SK-N-SH (cell line): ENCODE measurements at regions not wholly inside any gene's neighbourhood (a gene's known extent, or its start where the extent isn't known, plus 50 kb on each side); places are given as distances from the start of the nearest gene placed in this dataset.

Experiments used
- CTCF ChIA-PET: fragments of 300-600, 350-600 bp; formaldehyde crosslinking; extraction: SDS; loops from one replicate; lab custom pipeline; 2021; lab: Yijun Ruan, JAX
- POLR2A ChIA-PET: fragments of 350-600 bp; sonication (Branson Sonifier 250); formaldehyde crosslinking; extraction: SDS; loops from one replicate; lab custom pipeline; 2020; ENCODE audit warnings: antibody characterized with exemption, inconsistent platforms; lab: Yijun Ruan, JAX
- DNase-seq: peaks from one replicate; pipeline ENCODE4 v3.0.0; 2012
- H2AFZ ChIP-seq: fragments of 200-600 bp; sonication (generic); 2 replicates; pipeline ENCODE4 v1.8.1; 2016; ENCODE audit warnings: antibody characterized with exemption, mild to moderate bottlenecking, low read depth
- H3F3A ChIP-seq: fragments of 200-600 bp; sonication (generic); replicated peaks from 2 replicates; pipeline ENCODE3; 2016; ENCODE audit warnings: antibody characterized with exemption, mild to moderate bottlenecking; ENCODE audit not compliant: insufficient read depth
- H3K27ac ChIP-seq, 2 experiments: fragments of 200-500 bp in 1 of 2; fragments of 200-600 bp in 1 of 2; sonication (Bioruptor generic) in 1 of 2; sonication (generic), shearing (Covaris generic) in 1 of 2; 2 replicates each; pipeline versions ENCODE4 v1.5.1 to v1.6.1; 2014 to 2016; ENCODE audit warnings: low read depth in 2 of 2, inconsistent platforms in 1 of 2, low read length in 1 of 2, mild to moderate bottlenecking in 1 of 2, mixed read lengths in 1 of 2
- H3K27me3 ChIP-seq: fragments of 200-600 bp; sonication (generic), shearing (Covaris generic); 2 replicates; pipeline ENCODE4 v1.6.1; 2016; ENCODE audit warnings: mixed run types; ENCODE audit not compliant: insufficient read depth
- H3K36me3 ChIP-seq, 2 experiments: fragments of 200-500 bp in 1 of 2; fragments of 200-600 bp in 1 of 2; sonication (Bioruptor generic) in 1 of 2; sonication (generic) in 1 of 2; replicated peaks in 1 of 2; 2 replicates each; pipeline versions ENCODE3 to v1.5.1; 2014 to 2016; ENCODE audit warnings: low read length in 1 of 2, mild to moderate bottlenecking in 1 of 2; ENCODE audit not compliant: insufficient read depth in 2 of 2, control insufficient read depth in 1 of 2
- H3K4me1 ChIP-seq, 2 experiments: fragments of 200-500 bp in 1 of 2; fragments of 200-600 bp in 1 of 2; sonication (Bioruptor generic) in 1 of 2; sonication (generic), shearing (Covaris generic) in 1 of 2; 2 replicates each; pipeline versions ENCODE4 v1.5.1 to v1.6.1; 2014 to 2016; ENCODE audit warnings: low read depth in 1 of 2, low read length in 1 of 2, mixed run types in 1 of 2; ENCODE audit not compliant: insufficient read depth in 2 of 2, control insufficient read depth in 1 of 2
- H3K4me2 ChIP-seq: fragments of 200-600 bp; sonication (generic), shearing (Covaris generic); 2 replicates; pipeline ENCODE4 v1.6.1; 2017; ENCODE audit warnings: mixed run types
- H3K4me3 ChIP-seq, 2 experiments: fragments of 200-500 bp in 1 of 2; fragments of 200-600 bp in 1 of 2; sonication (Bioruptor generic) in 1 of 2; sonication (generic), shearing (Covaris generic) in 1 of 2; 2 replicates each; pipeline versions ENCODE4 v1.5.1 to v1.8.1; 2014 to 2016; ENCODE audit warnings: low read depth in 2 of 2, inconsistent platforms in 1 of 2, low read length in 1 of 2, mild to moderate bottlenecking in 1 of 2, mixed read lengths in 1 of 2, moderate library complexity in 1 of 2
- H3K79me2 ChIP-seq: fragments of 200-600 bp; sonication (generic); 2 replicates; pipeline ENCODE4 v1.8.1; 2017; ENCODE audit warnings: mild to moderate bottlenecking; ENCODE audit not compliant: insufficient read depth
- H3K9ac ChIP-seq: fragments of 200-600 bp; sonication (generic); 2 replicates; pipeline ENCODE4 v1.6.1; 2017; ENCODE audit warnings: mixed run types
- H3K9me2 ChIP-seq: fragments of 200-600 bp; sonication (generic); 2 replicates; pipeline ENCODE4 v1.6.1; 2017; ENCODE audit warnings: mixed run types
- H3K9me3 ChIP-seq: fragments of 200-600 bp; sonication (generic); 2 replicates; pipeline ENCODE4 v1.6.1; 2017; ENCODE audit warnings: mixed run types, mild to moderate bottlenecking, moderate library complexity
- H4K20me1 ChIP-seq: fragments of 200-600 bp; sonication (generic); 2 replicates; pipeline ENCODE4 v1.6.1; 2017; ENCODE audit warnings: mild to moderate bottlenecking, mixed run types; ENCODE audit not compliant: insufficient read depth
- CHD2 ChIP-seq: fragments of 150-350 bp; IDR thresholded peaks from 2 replicates; pipeline ENCODE4 v1.6.1; 2018; ENCODE audit warnings: low read length; ENCODE audit not compliant: partially characterized antibody
- ELF1 ChIP-seq: IDR thresholded peaks from 2 replicates; pipeline ENCODE4 v1.4.0; 2012
- FOXJ3 ChIP-seq: sonication (generic); formaldehyde crosslinking; IDR thresholded peaks from 2 replicates; pipeline ENCODE4 v1.5.1; 2020; ENCODE audit warnings: mild to moderate bottlenecking, missing genetic modification reagents
- FOXM1 ChIP-seq: IDR thresholded peaks from 2 replicates; pipeline ENCODE4 v1.4.0; 2012; ENCODE audit warnings: low read depth, mild to moderate bottlenecking
- GATA2 ChIP-seq: sonication (generic); formaldehyde crosslinking; IDR thresholded peaks from 2 replicates; pipeline ENCODE4 v1.5.0; 2020; ENCODE audit warnings: mild to moderate bottlenecking, missing genetic modification reagents
- IRF3 ChIP-seq: fragments of 150-350 bp; IDR thresholded peaks from 2 replicates; pipeline ENCODE4 v1.6.1; 2016; ENCODE audit warnings: mild to moderate bottlenecking, low read depth, low read length
- JUND ChIP-seq: IDR thresholded peaks from 2 replicates; pipeline ENCODE4 v1.4.0; 2012
- MEF2A ChIP-seq: IDR thresholded peaks from 2 replicates; pipeline ENCODE4 v1.4.0; 2012; ENCODE audit warnings: low read depth, borderline replicate concordance
- MXI1 ChIP-seq: IDR thresholded peaks from 2 replicates; pipeline ENCODE4 v1.6.1; 2012; ENCODE audit warnings: mild to moderate bottlenecking, low read depth, low read length, improper control_type of control experiment
- NFIC ChIP-seq: IDR thresholded peaks from 2 replicates; pipeline ENCODE4 v1.4.0; 2012; ENCODE audit warnings: borderline replicate concordance
- NRF1 ChIP-seq: IDR thresholded peaks from 2 replicates; pipeline ENCODE4 v1.6.1; 2012; ENCODE audit warnings: low read depth, mild to moderate bottlenecking, low read length
- POLR2AphosphoS5 ChIP-seq: IDR thresholded peaks from 2 replicates; pipeline ENCODE4 v1.6.1; 2012; ENCODE audit warnings: low read depth, low read length
- RCOR1 ChIP-seq: fragments of 150-350 bp; IDR thresholded peaks from 2 replicates; pipeline ENCODE4 v1.6.1; 2017; ENCODE audit warnings: antibody characterized with exemption, low read length
- RXRA ChIP-seq: IDR thresholded peaks from 2 replicates; pipeline ENCODE4 v1.4.0; 2012; ENCODE audit warnings: low read depth, mild to moderate bottlenecking, borderline replicate concordance
- TEAD4 ChIP-seq: IDR thresholded peaks from 2 replicates; pipeline ENCODE4 v1.4.0; 2012; ENCODE audit warnings: mild to moderate bottlenecking, borderline replicate concordance; ENCODE audit not compliant: insufficient read depth
- YY1 ChIP-seq: IDR thresholded peaks from 2 replicates; pipeline ENCODE4 v1.4.0; 2012; ENCODE audit warnings: low read depth, mild to moderate bottlenecking
- WGBS: methylation state at CpG from one replicate; pipeline ENCODE4 v1.1.6; 2017; ENCODE audit warnings: low lambda C conversion rate; 5-methylcytosine and 5-hydroxymethylcytosine counted together
- TF ChIP-seq, protein P1 (sequence below): IDR thresholded peaks from 2 replicates; pipeline ENCODE4 v1.6.1; 2012; ENCODE audit warnings: mild to moderate bottlenecking, low read depth, low read length, moderate library complexity
- TF ChIP-seq, protein P2 (sequence below): fragments of 200-600 bp; sonication (generic); IDR thresholded peaks from 2 replicates; pipeline ENCODE4 v1.6.1; 2017; ENCODE audit warnings: antibody characterized with exemption, mild to moderate bottlenecking, moderate library complexity
- TF ChIP-seq, protein P3 (sequence below): IDR thresholded peaks from 2 replicates; pipeline ENCODE4; 2012
- TF ChIP-seq, protein P4 (sequence below): IDR thresholded peaks from 2 replicates; pipeline ENCODE4 v1.4.0; 2012; ENCODE audit warnings: low read depth, borderline replicate concordance

DNA sequence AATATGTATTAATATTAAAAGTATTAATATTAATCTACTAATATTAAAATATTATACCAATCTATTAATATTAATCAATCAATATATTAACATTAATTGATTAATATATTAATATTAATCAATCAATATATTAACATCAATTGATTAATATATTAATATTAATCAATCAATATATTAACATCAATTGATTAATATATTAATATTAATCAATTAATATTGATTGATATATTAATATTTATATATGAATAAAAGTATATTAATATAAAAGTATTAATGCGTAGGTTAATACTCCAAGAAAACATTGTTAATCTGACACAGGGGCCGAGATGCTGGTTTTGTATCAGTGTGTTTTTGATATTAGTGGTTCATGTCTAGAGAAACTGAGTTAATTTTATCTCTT lies 1430.1 kb upstream of the SEL1L start:
- Histone ChIP-seq H3K9me3 (no peaks in the 10 kb centered on the region), H3K36me3 (no peaks in the 10 kb centered on the region), H3K27ac (no peak overlapping the region), H3K4me2 (no peak overlapping the region), H3K27me3 (no peaks in the 10 kb centered on the region)
- POLR2A ChIA-PET: no interaction called here
- CTCF ChIA-PET: no interaction called here
- TF ChIP-seq CHD2 (no peak), NFIC (no peak), ELF1 (no peak), POLR2AphosphoS5 (no peak), IRF3 (no peak), FOXJ3 (no peak), FOXM1 (no peak), MEF2A (no peak), RCOR1 (no peak), MXI1 (no peak), RXRA (no peak), JUND (no peak), YY1 (no peak), GATA2 (no peak), TEAD4 (no peak), NRF1 (no peak)
- TF ChIP-seq, protein P1, sequence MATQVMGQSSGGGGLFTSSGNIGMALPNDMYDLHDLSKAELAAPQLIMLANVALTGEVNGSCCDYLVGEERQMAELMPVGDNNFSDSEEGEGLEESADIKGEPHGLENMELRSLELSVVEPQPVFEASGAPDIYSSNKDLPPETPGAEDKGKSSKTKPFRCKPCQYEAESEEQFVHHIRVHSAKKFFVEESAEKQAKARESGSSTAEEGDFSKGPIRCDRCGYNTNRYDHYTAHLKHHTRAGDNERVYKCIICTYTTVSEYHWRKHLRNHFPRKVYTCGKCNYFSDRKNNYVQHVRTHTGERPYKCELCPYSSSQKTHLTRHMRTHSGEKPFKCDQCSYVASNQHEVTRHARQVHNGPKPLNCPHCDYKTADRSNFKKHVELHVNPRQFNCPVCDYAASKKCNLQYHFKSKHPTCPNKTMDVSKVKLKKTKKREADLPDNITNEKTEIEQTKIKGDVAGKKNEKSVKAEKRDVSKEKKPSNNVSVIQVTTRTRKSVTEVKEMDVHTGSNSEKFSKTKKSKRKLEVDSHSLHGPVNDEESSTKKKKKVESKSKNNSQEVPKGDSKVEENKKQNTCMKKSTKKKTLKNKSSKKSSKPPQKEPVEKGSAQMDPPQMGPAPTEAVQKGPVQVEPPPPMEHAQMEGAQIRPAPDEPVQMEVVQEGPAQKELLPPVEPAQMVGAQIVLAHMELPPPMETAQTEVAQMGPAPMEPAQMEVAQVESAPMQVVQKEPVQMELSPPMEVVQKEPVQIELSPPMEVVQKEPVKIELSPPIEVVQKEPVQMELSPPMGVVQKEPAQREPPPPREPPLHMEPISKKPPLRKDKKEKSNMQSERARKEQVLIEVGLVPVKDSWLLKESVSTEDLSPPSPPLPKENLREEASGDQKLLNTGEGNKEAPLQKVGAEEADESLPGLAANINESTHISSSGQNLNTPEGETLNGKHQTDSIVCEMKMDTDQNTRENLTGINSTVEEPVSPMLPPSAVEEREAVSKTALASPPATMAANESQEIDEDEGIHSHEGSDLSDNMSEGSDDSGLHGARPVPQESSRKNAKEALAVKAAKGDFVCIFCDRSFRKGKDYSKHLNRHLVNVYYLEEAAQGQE: no peak
- TF ChIP-seq, protein P2, sequence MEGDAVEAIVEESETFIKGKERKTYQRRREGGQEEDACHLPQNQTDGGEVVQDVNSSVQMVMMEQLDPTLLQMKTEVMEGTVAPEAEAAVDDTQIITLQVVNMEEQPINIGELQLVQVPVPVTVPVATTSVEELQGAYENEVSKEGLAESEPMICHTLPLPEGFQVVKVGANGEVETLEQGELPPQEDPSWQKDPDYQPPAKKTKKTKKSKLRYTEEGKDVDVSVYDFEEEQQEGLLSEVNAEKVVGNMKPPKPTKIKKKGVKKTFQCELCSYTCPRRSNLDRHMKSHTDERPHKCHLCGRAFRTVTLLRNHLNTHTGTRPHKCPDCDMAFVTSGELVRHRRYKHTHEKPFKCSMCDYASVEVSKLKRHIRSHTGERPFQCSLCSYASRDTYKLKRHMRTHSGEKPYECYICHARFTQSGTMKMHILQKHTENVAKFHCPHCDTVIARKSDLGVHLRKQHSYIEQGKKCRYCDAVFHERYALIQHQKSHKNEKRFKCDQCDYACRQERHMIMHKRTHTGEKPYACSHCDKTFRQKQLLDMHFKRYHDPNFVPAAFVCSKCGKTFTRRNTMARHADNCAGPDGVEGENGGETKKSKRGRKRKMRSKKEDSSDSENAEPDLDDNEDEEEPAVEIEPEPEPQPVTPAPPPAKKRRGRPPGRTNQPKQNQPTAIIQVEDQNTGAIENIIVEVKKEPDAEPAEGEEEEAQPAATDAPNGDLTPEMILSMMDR: no peak
- TF ChIP-seq, protein P3, sequence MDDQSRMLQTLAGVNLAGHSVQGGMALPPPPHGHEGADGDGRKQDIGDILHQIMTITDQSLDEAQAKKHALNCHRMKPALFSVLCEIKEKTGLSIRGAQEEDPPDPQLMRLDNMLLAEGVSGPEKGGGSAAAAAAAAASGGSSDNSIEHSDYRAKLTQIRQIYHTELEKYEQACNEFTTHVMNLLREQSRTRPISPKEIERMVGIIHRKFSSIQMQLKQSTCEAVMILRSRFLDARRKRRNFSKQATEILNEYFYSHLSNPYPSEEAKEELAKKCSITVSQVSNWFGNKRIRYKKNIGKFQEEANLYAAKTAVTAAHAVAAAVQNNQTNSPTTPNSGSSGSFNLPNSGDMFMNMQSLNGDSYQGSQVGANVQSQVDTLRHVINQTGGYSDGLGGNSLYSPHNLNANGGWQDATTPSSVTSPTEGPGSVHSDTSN: no peak
- TF ChIP-seq, protein P4, sequence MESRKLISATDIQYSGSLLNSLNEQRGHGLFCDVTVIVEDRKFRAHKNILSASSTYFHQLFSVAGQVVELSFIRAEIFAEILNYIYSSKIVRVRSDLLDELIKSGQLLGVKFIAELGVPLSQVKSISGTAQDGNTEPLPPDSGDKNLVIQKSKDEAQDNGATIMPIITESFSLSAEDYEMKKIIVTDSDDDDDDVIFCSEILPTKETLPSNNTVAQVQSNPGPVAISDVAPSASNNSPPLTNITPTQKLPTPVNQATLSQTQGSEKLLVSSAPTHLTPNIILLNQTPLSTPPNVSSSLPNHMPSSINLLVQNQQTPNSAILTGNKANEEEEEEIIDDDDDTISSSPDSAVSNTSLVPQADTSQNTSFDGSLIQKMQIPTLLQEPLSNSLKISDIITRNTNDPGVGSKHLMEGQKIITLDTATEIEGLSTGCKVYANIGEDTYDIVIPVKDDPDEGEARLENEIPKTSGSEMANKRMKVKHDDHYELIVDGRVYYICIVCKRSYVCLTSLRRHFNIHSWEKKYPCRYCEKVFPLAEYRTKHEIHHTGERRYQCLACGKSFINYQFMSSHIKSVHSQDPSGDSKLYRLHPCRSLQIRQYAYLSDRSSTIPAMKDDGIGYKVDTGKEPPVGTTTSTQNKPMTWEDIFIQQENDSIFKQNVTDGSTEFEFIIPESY: no peak
- TF ChIP-seq, all 33 proteins: peak for 0
- no peaks in the 10 kb centered on the region for H3K4me1 ChIP-seq
- no peaks in the 10 kb centered on the region for H3F3A ChIP-seq
- H3K9me2 ChIP-seq: no peaks in the 10 kb centered on the region
- H3K4me3 ChIP-seq: no peak overlapping the region
- H4K20me1 ChIP-seq: no peaks in the 10 kb centered on the region
- no peak for DNase-seq
- no peak overlapping the region for H2AFZ ChIP-seq
- H3K79me2 ChIP-seq: no peaks in the 10 kb centered on the region
- H3K9ac ChIP-seq: no peak overlapping the region
- WGBS: 47% methylated on average over 2 of the region's 2 CpGs
